NCI-H748 treated with DMSO at 0.1 percent for 48 hours (cell line): ENCODE measurements at regions not wholly inside any gene's neighbourhood (a gene's known extent, or its start where the extent isn't known, plus 50 kb on each side); places are given as distances from the start of the nearest gene placed in this dataset.
"Not testable (repeated sequence)": the region's sequence is repeated elsewhere in the genome, so short reads cannot be mapped to it uniquely, and the experiment has no call there.

Experiments
- DNase-seq: peaks from one replicate; lab custom pipeline; 2025; lab: John Stamatoyannopoulos, UW

DNA sequence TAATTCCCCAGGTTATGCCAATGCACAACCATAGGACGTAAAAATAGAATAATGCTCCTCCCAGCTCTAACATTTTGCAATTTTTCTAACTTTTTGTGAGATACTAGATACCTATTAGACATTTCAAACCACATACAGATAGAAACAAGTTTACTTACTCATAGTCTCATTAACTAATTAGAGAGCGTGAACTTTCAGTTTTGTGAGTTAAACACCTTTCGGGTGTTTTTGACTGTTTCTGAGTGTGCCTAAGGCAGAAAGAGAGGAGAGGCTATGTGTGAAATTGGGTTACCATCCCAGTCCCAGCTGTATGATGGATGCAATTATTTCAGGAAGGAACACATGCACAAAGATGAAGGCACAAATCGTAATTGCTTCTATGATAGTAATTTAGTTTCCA lies 300.4 kb upstream of the POU1F1 start:
- no peak for DNase-seq

DNA sequence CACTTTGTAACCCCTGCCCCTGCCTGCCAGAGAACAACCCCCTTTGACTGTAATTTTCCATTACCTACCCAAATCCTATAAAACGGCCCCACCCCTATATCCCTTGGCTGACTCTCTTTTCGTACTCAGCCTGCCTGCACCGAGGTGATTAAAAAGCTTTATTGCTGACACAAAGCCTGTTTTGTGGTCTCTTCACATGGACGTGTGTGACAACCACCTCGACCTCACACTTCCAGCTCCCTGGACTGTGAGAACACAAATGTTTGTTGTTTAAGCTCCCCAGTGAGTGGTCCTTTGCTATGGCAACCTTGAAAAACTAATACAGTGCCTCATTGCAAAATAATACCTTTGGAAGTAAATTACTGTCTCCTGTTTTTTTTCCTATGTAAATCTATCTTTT lies 299.2 kb upstream of the POU1F1 start:
- no peak for DNase-seq

DNA sequence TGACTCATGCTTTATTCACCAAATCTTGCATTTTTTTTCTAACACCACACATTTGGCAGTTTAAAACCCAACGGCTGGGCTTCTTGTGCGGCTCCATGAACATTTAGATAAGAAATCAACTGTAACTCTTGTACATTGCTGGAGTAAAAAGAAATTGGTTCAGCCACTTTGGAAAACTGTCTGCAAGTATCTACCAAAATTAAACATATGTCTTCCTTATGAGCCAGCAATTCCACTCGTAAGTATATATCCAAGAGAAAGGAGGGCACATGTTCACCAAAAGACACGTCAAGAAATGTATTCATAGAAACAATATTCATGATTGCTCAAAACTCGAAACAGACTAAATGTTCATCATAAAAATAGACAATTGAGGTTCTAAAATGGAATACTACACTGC lies 291.9 kb upstream of the POU1F1 start:
- DNase-seq = no peak

DNA sequence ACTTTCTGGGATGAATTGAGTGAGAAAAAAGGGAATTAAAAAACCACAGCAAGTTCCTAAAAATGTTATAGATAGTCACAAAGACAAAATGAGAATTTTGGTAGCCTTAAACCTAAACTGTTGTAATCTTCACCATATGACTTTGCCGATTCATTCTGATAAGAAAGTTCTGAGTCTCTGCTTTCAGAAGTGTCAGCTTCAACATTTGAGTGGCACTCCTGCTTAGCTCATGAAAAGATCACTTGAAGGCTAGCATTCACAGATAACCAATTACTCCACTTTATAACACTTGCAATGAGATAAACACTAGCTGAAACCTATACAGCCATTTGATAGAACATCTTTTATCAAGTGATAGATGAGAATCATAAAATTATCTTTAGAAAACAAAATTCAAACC lies 288.1 kb upstream of the POU1F1 start:
- no peak for DNase-seq

DNA sequence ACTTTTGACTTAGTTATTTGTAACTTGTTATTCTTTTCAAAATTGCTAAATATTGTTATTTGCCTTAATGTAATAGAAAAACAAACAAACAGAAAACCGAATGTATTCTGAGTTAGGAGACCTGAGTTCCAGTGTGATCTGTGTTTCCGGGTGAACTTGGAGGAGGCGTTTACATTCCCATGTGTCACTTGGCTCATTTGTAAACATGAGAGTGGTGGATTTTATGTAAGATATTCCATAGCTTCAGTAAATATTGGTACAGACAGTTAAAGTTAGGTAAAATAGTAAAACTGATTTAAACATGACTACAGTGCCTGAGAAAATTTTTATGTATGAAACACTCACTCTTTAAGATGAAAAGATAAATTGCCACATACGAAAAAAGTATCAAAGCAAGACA lies 287.3 kb upstream of the POU1F1 start:
- DNase-seq = no peak

DNA sequence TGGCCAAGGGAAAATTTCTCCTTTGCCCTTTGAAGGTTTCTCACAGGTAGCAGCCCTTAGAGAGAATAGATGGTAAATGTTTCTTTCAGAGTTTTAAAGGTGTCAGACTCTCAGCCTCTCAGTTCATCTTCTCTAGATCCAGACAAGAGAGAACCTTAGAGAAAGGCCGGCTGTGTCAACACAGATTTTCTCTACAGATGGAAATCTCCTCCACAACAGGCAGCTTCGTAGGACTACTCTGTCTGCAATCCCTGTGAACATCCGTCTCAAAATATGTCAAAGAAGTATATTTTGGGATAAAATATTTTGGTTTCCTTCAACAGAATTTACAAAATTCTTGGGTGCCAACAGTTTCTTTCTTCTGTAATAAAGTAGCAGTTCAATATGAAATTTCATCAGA lies 282.1 kb upstream of the POU1F1 start:
- no peak for DNase-seq

DNA sequence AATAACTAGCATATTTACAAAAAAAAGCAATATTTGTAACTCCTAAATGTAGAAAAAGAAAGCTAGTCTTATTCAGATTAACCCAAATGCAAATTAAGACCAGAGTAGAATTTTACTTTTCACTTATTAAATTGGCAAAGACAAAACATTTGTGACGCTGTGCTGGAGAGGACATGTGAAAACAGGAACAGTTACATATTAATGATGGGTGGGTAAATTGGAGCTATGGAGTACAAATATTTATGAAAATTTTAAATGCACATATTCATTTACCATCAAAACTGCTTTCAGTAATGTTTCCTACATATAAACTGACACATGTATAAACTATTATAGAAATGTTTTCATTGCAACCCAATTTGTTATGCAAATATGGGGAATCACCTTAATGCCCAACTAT lies 278.9 kb upstream of the POU1F1 start:
- DNase-seq = no peak

DNA sequence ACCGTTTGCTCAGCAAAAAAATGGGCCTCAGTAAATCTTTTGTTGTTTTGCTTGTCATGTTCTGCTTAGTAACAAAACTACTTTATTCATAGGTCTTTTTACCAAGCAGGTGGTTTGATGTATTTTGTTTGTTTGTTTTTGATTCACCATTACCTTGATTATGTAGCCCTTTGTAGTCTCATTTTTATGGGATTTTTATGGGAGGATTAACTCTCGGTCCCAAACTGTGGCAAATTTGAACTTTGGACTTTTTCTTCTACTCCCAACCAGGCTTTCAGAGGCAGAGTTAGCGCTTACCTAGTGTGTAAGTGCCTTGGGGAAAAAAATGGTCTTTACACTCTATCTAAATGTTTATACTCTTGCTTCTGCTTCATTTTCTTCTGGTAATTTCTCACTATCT lies 276.7 kb upstream of the POU1F1 start:
- no peak for DNase-seq

DNA sequence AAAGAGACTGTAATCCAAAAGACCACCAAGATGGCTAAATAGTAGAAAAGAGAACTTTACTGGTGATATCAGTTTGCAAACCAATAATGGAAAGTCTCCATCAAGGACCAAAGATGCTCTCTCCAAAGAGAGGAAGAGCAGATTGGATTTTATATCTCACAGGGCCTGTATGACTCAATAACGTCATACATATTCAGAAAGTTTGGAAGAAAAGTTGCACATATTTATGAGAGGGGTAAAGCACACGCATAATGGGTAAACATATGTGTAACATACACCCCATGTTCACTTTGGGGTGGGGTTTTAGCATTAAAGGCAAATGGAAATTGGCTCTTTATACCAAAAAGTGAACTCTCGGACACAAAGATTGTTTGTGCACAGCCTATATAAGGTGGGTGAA lies 274.5 kb upstream of the POU1F1 start:
- no peak for DNase-seq

DNA sequence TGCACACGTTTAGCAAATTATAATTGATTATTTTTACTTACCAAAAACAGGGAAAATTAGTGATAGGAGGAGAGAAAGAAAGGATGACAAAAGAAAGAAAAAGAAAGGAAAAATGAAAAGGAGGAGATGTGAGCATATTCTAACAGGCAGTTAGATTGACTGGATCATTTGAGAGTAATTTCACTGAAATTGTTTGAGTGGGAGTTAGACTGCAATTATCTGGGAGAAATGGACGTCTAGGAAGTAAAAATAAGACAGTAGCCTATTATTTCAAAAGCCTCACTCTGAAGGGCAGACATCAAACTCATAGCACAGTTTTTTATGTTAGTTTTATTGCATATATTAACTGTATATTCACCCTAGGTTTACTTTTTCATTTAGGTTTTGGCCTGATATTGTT lies 272.8 kb upstream of the POU1F1 start:
- no peak for DNase-seq

DNA sequence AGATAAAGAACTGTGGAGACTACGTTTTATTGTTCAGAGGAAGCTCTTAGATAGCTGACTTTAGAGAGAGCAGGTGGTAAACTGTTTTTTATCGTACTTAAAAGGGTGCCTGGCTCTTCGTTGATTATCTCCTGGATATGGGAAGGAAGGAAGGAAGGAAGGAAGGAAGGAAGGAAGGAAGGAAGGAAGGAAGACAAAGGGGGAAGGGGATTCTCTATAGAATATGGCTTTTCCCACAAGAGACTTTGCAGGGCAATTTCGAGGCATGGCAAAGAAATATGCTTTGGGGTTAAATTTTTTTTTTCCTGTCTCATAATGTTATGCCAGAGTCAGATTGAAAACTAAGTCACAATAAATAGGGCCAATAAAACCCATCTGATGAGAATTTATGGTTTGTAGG lies 271.9 kb upstream of the POU1F1 start:
- no peak for DNase-seq

DNA sequence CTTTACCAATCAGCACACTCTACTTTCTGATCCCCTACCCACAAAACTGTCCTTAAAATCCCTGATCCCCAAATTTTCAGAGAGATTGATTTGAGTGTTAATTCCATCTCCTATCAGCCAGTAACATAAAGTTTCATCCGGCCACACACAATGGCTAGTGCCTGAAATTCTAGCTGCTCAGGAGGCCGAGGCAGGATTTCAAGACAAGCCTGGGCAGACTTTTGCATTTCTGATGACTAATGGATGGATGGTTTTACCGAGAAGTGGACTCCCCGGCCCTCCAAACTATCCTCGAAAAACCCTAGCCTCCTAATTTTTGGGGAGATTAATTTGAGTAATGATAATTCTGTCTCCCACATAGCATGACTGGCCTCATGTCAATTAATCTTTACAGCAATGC lies 269.8 kb upstream of the POU1F1 start:
- no peak for DNase-seq

DNA sequence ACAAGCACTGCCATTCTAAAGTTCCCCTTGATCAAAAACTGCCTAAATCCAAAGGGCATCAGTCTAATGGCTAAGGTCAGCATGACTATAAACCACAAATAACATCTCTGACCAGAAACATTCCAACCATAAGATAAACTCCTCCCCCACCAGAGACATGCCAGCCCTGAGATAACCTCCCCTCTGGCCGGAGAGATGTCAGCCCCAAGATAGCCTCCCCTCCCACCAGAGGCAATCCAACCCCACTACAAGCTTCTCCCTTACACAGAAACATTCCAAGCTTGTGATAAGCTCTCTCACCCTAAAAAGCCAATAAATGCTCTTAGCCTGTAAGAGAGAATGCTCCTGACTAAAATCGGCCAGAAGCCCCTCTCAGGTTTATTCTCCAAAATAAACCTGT lies 267.0 kb upstream of the POU1F1 start:
- not testable (repeated sequence) for DNase-seq

DNA sequence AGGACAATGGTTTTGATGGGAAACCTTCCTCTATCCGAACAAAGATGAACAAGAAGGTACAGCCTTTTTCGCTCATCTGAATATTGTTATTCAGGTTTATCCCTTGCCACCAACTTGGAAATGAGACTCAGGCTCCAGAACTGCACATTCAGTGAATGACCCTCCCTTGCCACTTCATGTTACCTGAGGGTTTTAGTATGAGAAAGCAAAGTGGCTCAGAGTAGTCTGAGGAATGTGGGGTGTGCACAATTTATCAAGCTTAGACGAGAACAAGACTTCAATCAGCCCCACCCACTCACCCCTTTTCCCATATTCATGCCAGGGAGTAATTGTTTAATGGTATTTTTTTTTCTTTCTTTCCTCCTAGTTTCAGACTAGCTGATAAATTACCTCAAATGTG lies 265.3 kb upstream of the POU1F1 start:
- DNase-seq = no peak

DNA sequence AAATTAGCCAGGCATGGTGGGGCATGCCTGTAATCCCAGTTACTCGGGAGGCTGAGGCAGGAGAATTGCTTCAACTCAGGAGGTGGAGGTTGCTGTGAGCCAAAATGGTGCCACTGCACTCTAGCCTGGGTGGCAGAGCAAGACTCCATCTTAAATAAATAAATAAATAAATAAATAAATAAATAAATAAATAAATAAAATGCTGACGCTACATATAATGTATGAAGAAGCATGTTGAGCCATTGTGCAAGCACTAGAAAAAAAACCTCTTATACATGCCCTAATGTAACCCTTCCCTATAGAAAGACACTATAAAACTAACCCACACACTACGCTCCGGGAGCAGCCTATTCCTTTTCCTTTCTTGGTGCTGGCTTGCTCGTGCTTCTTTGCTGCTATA lies 262.3 kb upstream of the POU1F1 start:
- DNase-seq = not testable (repeated sequence)

DNA sequence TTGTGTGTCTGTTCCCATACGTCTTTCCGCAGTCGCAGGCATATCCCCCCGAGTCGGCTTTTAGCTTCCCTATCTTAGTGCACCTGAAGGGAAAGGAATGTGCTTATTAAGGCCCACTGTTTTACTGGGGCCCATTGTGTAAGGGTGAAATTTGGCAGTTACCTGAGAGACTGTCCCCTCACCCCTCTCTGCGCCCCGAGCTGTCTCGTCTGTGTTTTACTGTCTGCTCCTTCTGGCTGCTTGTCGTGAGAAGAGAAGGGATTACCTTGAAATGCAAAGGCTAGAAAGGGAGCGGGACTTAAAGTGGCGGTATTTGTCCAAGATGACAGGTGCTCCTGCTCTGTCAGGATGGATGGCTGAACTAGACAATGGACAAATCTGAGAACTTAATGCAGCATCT lies 233.0 kb upstream of the POU1F1 start:
- no peak for DNase-seq

DNA sequence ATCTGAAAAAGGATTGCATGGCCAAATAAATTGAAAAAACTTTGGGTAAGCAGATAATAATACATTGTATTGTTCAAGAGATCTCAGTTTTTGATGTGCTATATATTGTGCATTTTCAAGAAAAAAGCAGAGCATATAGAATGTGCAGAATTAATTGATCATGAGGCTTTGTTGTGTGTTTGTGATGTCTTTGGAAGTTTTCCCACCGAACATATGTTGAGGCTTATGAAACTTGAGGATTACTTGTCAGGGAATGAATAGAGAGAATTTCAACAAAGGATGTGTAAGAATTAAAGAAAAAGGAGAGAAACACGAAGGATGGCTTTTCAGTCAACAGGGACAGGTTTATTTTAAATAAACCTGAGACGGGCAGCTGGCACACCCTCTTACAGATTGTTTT lies 232.5 kb upstream of the POU1F1 start:
- no peak for DNase-seq

DNA sequence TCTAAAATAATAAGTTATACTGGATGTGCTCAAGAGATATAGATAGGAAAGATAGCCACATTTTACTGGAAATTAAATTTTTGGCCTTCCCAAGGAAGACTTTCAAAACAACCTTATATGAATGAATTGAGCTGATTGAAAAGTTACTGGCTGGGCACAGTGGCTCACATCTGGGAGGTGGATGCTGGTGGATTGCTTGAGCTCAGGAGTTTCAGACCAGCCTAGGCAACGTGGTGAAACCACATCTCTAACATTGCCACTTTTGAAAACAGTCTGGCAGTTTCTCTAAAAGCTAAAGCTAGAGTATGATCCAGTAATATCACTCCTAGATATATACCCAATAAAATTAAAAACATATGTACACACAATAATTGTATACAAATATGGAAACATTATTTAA lies 231.4 kb upstream of the POU1F1 start:
- DNase-seq = no peak

DNA sequence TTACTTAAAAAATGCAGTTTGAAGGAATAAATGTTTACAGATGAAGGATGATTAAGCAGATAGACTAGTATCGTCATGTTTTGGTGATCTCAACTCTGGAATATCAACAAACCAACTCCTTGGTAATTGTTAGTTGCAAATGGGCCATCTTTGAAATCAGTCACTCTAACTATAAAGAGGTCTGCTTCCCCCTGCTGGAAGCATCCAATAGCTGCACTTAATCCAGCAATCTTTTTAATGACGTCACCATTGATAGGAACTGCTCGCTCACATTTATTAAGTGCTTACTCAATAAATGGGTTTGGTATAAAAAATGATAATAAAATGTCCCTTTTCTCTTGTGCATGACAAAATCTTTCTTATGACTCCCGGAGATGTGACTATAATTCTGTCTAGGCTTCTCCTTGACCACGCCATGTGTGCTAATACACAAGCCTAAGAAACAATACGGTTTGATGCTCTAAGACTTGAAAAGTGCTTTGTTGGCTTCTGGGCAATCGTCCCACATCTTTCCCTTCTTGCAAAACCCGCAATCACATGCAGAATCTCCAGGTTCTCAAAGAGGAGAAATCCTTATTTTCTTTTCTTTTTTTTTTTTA lies 227.6 kb upstream of the POU1F1 start:
- peak; percentile 27 for DNase-seq

DNA sequence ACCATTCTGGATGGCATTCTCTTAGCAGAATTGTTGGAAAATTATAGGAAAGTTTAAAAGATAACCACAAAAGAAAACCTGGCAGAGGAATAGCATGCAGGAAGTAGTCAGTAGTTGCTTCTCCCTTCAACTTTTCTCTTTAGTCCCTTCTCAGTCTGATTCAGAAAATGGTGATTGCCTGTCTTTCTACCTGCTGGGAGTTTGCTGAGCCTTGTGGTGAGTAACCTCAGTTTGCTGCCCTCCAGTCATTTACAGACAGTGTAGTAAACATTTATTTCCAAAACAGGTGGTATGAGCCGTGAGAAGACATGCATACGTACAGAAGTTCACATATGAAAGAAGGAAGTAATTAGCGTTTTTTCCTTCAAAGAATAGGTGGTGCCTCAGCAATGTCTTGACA lies 224.7 kb upstream of the POU1F1 start:
- no peak for DNase-seq

DNA sequence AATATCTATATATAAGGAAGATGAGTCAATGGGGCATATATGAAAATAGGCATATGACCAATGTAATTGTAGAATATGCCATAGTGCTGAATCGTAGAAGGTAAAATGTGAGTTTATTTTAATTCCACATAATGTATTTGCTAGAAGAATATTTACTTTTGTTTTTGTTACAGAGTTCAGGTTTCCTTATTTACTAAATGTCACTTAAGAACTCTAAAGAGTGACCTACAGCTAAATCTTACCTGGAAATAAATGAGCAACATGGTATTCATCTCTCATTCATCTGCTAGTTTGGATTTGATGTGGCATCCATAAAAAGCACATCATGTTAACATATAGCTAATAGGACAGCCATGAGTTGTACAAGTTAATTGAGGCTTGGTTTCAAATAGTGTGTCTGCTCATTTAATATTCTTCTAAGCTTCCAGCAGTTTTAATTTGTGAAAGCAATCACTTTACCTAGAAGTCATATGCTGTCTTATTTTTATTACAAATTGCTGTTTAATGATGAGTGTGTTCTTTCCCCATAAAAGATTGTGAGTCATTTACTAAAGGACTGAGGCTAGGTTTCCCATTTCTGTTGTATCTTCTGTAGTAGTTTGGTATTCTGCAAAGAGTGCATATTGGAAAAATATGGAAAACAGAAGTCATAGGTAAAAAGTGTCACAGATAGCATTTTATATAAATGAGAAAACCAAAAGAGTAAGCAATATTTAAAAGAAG lies 222.1 kb upstream of the POU1F1 start:
- DNase-seq = no peak

DNA sequence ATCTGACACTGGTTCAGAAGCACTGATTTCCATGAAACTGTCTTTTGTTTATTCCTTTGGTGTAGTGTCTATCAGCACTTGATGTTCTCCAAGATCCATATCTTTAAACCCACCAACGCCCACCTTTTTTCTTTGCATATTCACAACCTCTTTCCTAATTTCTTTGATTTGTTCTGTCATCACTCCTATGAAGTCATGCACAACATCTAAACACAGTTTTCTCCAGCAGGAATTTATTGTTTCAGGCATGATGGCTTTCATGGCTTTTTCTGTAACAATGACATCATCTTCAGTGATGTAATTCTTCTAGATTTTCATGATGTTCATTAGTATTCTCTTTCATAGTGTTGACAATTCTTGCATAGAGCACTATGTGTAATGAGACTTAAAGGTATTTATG lies 219.6 kb upstream of the POU1F1 start:
- no peak for DNase-seq

DNA sequence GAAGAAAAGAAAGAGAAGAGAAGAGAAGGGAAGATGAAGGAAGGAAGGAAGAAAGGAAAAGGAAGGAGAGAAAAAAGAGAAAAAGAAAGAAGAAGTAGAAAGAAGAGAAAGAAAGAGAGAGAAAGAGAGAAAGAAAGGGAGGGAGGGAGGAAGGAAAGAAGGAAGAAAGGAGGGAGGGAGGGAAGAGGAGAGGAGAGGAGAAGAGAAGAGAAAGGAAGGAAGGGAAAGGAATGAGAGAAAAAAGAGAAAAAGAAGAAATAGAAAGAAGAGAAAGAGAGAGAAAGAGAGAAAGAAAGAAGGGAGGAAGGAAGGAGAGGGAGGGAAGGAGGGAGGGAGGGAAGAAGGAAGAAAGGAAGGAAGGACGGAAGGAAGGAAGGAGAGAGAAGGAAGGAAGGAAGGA lies 217.9 kb upstream of the POU1F1 start:
- DNase-seq = no peak

DNA sequence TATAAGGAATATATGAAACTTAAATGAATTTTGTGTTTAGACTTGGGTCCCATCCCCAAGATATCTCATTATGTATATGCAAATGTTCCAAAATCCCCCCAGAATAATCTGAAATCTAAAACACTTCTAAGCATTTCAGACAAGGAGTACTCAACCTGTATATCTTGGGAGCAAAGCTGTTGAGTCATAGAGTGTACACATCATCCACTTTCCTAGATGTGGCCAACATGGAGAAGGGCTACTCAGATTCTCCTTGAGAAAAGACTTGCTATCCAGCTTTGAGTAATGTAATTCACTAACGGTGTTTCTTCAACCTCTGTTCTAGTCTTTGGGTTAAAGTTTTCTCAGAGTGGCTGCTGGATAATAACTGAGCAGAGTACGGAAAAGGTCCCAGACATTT lies 215.5 kb upstream of the POU1F1 start:
- DNase-seq = no peak
